ENCODE measurements at regions not wholly inside any gene's neighbourhood (a gene's known extent, or its start where the extent isn't known, plus 50 kb on each side); places are given as distances from the start of the nearest gene placed in this dataset.
A peak's percentile ranks its signal among the peaks of the same experiment; 100 is the strongest.
"Not testable (repeated sequence)": the region's sequence is repeated elsewhere in the genome, so short reads cannot be mapped to it uniquely, and the experiment has no call there.

- DNase-seq, result no peak
These were observed 203.8 kb downstream of the TPRG1 start for GRCh38 chr3:189375532-189375931.

- DNase-seq, result no peak
These were observed 211.9 kb downstream of the TPRG1 start for GRCh38 chr3:189383630-189384029.

- DNase-seq, result not testable (repeated sequence)
These were observed 214.1 kb downstream of the TPRG1 start for GRCh38 chr3:189385880-189386279.

GRCh38 chr3:189386739-189387138, 215.0 kb downstream of the TPRG1 start:
- no peak for DNase-seq

GRCh38 chr3:189389346-189389745, 217.6 kb downstream of the TPRG1 start:
- no peak for DNase-seq

- no peak for DNase-seq
These were observed 221.8 kb downstream of the TPRG1 start for GRCh38 chr3:189393598-189393997.

- DNase-seq, result no peak
These were observed 222.9 kb downstream of the TPRG1 start for GRCh38 chr3:189394599-189395121.

GRCh38 chr3:189395825-189396224, 224.1 kb downstream of the TPRG1 start:
- no peak for DNase-seq

- no peak for DNase-seq
These were observed 226.9 kb downstream of the TPRG1 start for GRCh38 chr3:189398656-189399055.

GRCh38 chr3:189401196-189401595, 229.4 kb downstream of the TPRG1 start:
- no peak for DNase-seq

GRCh38 chr3:189403194-189403593, 228.0 kb upstream of the TP63 start:
- no peak for DNase-seq

GRCh38 chr3:189404024-189404423, 227.2 kb upstream of the TP63 start:
- DNase-seq, result no peak

- no peak for DNase-seq
These were observed 226.2 kb upstream of the TP63 start for GRCh38 chr3:189404797-189405484.

- DNase-seq, result no peak
These were observed 225.0 kb upstream of the TP63 start for GRCh38 chr3:189406148-189406547.

- no peak for DNase-seq
These were observed 220.7 kb upstream of the TP63 start for GRCh38 chr3:189410522-189410921.

- peak; percentile 21 for DNase-seq
These were observed 212.2 kb upstream of the TP63 start for GRCh38 chr3:189419038-189419437.

- no peak for DNase-seq
These were observed 211.5 kb upstream of the TP63 start for GRCh38 chr3:189419683-189420082.

- DNase-seq, result no peak
These were observed 206.3 kb upstream of the TP63 start for GRCh38 chr3:189424922-189425321.

GRCh38 chr3:189429019-189429418, 202.2 kb upstream of the TP63 start:
- DNase-seq, result no peak

GRCh38 chr3:189430166-189430565, 201.0 kb upstream of the TP63 start:
- no peak for DNase-seq

- DNase-seq, result not testable (repeated sequence)
These were observed 188.9 kb upstream of the TP63 start for GRCh38 chr3:189442257-189442656.

- no peak for DNase-seq
These were observed 184.1 kb upstream of the TP63 start for GRCh38 chr3:189446959-189447560.

GRCh38 chr3:189449084-189449483, 182.1 kb upstream of the TP63 start:
- DNase-seq, result no peak

GRCh38 chr3:189455009-189455408, 176.2 kb upstream of the TP63 start:
- DNase-seq, result no peak

All from NCI-H2029 treated with DMSO at 0.1 percent for 48 hours (cell line).